ENCODE measurements at regions not wholly inside any gene's neighbourhood (a gene's known extent, or its start where the extent isn't known, plus 50 kb on each side); places are given as distances from the start of the nearest gene placed in this dataset.

GRCh38 chr18:30333310-30333709, 709.2 kb downstream of the DSC3 start:
- H4K8ac ChIP-seq (replicated peaks; ENCODE audit: insufficient read length, low read depth, low read length), result no peak overlapping the region

More at GRCh38 chr18:30333310-30333709, 709.2 kb downstream of the DSC3 start:
- Histone ChIP-seq H3K9me3 (ENCODE audit: control insufficient read depth, low read depth, low read length) (no peaks in the 10 kb centered on the region), H3K14ac (ENCODE audit: insufficient read depth, low read length) (no peak overlapping the region), H3K4me1 (ENCODE audit: insufficient read depth, low read length) (no peaks in the 10 kb centered on the region), H3K56ac (ENCODE audit: insufficient read length, low read depth, low read length) (no peak overlapping the region), H3K23ac (ENCODE audit: insufficient read length, low read depth, low read length) (no peak overlapping the region), H2BK15ac (ENCODE audit: low read depth, low read length) (no peak overlapping the region), H2BK20ac (ENCODE audit: low read depth, low read length, poor library complexity, severe bottlenecking) (no peak overlapping the region), H3T11ph (ENCODE audit: low read length) (no peak overlapping the region), H2BK5ac (ENCODE audit: insufficient read length, low read length) (no peak overlapping the region), H2BK12ac (ENCODE audit: insufficient read length, low read depth, low read length) (no peak overlapping the region), H2AK5ac (ENCODE audit: insufficient read length, low read length) (no peak overlapping the region), H3K4ac (ENCODE audit: low read depth, low read length) (no peak overlapping the region), H4K20me1 (ENCODE audit: control insufficient read depth, insufficient read depth, insufficient read length) (no peaks in the 10 kb centered on the region), H3K27me3 (ENCODE audit: insufficient read depth, low read length) (no peaks in the 10 kb centered on the region), H4K91ac (ENCODE audit: insufficient read length, low read depth, low read length) (no peak overlapping the region), H2AFZ (ENCODE audit: low read length) (no peak overlapping the region), H3K79me2 (ENCODE audit: insufficient read depth, low read length) (no peaks in the 10 kb centered on the region), H3K79me1 (ENCODE audit: insufficient read depth, low read depth, low read length, poor library complexity, severe bottlenecking) (no peaks in the 10 kb centered on the region), H3K9ac (ENCODE audit: extremely low read depth, insufficient read length, low read length) (no peak overlapping the region), H3K23me2 (ENCODE audit: insufficient read length, low read depth, low read length, poor library complexity, severe bottlenecking) (no peaks in the 10 kb centered on the region), H3K4me2 (ENCODE audit: insufficient read depth, insufficient read length, low read length) (no peak overlapping the region), H2BK120ac (ENCODE audit: low read depth, low read length, poor library complexity, severe bottlenecking) (no peak overlapping the region), H4K5ac (ENCODE audit: insufficient read length, low read depth, low read length) (no peak overlapping the region), H3K27ac (ENCODE audit: insufficient read length, low read depth, low read length) (no peak overlapping the region), H3K18ac (ENCODE audit: insufficient read length, low read depth, low read length) (no peak overlapping the region)
- no CpG with 5 or more reads among the region's 4 CpGs for WGBS (ENCODE audit: extremely low coverage, insufficient read length, low lambda C conversion rate)
- DNase-seq, result no peak
- Mint-ChIP-seq H3K4me1 (peaks cover 3% of the 10 kb centered on the region in 2 experiments; a peak in 1 of 4 replicates), H3K36me3 (ENCODE audit: insufficient read depth in 1 of 3, low read depth in 3 of 3) (no peaks in the 10 kb centered on the region), H3K27ac (no peak overlapping the region), H3K27me3 (ENCODE audit: low read depth) (no peaks in the 10 kb centered on the region), H3K9me3 (no peaks in the 10 kb centered on the region), H3K4me3 (no peak overlapping the region)
- TF ChIP-seq CTCF (conservative IDR thresholded peaks at IDR 0.05), result no peak
